Pulmonary artery endothelial cell (primary cell): ENCODE measurements at regions not wholly inside any gene's neighbourhood (a gene's known extent, or its start where the extent isn't known, plus 50 kb on each side); places are given as distances from the start of the nearest gene placed in this dataset.

Source experiments
- DNase-seq: peaks from one replicate; pipeline ENCODE4 v3.0.0-alpha.2; 2011; ENCODE audit warnings: low read depth, low spot score

DNA sequence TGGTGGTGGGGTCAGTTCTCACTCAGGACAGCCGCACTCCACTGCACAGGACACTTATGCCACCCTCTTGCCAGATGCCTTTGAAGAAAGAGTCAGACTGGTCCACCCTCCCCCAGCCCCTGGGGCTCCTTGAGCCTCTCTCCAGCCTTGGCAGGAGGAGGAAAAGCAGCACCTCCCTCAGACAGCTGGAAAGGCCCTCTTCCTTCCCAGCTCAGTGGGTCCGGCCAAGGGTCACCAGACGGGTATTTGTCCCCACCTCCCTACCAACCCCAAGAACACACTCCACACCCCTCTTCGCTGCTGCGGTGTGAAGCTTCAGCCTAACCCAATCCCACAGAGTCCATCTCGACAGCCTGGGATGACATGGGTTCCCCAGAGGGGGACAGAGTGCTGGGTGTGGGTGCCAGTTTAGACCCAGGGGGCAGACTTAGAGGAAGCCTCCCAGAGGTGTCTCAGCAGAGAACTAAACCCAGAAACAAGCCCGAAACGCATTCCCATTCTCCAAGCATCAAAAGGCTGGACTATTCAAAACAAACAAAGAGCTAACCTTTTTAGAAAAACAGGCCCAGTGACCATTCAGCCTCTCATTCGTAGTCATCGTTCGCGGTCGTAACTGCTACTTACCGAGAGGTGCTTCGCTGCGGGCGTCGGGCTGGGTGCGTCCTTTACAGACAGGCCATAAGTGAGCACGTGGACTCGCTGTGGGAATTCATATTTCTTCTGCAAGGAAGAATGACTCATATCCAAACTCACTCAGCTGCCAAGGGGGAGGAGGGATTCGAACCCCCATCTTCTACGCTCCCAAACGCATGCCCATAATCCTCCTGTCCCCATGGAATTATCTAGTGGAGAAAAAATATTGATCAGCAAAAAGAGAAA lies 57.5 kb upstream of the ANO1 start:
- DNase-seq, result no peak

DNA sequence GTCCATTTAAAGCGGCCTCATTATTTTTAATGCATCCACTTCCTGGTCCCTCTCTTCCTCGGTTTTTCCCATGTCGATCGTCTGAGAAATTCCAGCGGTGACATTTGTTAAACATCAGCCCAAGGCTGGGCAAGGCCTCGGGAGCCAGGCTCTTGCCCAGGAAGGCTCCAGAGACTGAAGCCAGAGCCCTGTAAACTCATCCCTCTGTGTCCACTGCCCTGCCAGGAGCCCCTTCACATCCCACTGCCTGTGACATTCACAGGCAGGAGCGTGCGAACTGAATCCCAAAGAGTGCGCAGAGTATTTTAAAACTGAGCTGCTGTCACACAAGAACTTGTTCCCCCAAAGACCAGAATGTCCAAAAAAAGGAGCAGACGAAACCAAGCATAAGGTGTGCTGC lies 56.5 kb upstream of the ANO1 start:
- DNase-seq, result no peak

DNA sequence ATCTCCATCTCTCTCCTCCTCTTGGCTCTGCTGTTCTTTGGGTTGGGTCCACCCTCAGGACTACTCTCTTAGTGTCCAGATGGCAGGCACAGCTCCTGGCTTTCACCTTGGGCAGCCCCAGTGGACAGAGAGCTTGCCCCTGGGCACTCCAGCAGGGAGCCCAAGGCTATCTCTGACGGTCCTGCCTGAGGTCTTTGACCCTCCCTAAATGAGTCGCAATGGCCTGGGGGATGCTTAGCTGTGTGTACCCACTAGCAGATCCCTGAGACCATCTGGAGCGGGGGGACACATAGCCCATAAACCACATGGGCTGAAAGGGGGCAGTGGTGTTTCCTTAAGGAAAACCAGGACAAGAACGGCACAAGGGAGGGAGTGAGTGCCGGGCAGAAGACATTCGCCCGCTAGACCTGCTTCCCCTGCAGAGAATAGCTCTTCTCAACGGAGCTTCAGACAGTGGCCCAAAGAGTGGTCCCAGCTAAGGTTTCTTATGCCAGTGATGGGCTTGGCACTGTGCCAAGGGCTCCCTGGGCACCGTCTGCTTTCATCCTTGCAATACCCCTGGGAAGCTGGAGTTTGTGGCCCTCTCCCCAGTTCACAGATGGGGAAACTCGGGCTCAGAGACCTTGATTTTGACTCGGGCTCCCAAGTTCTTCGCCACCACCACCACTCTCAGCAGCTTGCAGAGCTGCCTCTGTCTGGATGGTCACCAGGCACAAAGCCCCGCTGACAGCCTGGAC lies 53.9 kb upstream of the ANO1 start:
- no peak for DNase-seq

DNA sequence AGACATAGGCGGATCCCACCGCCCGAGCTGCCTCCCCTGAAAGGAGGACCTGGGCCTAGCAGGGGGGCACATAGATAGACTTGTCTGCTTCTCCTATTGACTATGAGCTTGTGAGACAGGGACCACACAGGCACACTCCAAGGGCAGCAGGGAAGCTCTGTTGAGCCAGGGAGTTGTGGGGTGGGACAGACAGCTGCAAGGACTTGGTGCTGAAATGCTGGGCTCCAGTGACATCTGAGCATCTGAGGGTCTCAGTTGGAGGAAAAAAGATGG lies 53.4 kb upstream of the ANO1 start:
- no peak for DNase-seq

DNA sequence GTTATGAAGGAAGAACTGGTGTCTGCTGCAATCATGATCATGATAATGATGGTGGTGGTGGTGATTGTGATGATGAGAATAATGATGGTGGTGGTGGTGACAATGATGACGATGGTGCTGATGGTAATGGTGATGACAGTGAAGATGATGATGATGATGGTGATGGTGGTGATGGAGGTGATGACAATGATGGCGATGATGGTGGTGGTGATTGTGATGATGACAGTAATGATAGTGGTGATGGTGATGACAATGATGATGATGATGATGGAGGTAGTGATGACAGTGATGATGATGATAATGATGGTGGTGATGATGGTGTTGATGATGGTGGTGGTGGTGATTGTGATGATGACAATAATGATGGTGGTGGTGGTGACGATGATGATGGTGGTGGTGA lies 52.8 kb upstream of the ANO1 start:
- no peak for DNase-seq

DNA sequence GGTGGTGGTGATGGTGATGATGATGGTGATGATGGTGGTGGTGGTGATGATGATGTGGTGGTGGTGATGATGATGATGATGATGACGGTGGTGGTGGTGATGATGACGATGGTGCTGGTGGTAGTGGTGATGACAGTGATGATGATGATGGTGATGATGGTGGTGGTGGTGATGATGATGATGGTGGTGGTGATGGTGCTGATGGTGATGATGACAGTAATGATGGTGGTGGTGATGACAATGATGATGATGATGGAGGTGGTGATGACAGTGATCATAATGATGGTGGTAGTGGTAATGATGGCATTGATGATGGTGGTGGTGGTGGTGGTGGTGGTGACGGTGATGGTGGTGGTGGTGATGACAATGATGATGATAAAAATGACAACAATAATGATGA lies 52.1 kb upstream of the ANO1 start:
- DNase-seq, result no peak

DNA sequence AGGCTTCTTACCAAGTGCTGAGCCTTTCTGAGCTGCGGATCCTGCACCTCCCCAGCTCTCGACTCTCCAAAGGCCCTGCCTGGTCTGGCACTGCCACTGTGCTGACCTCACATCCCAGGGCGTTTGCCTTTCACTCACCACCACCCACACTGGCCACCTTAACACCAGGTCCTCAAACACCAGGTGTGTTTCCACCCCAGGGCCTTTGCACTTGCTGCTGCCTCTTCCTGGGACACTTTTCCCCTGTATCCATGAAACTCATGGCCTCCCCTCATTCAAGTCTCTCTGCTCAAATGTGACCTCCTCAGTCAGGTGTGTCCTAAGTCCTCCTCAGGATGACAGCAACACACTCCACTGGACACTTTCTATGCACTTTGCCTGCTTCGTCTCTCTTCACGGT lies 51.4 kb upstream of the ANO1 start:
- DNase-seq, result no peak

DNA sequence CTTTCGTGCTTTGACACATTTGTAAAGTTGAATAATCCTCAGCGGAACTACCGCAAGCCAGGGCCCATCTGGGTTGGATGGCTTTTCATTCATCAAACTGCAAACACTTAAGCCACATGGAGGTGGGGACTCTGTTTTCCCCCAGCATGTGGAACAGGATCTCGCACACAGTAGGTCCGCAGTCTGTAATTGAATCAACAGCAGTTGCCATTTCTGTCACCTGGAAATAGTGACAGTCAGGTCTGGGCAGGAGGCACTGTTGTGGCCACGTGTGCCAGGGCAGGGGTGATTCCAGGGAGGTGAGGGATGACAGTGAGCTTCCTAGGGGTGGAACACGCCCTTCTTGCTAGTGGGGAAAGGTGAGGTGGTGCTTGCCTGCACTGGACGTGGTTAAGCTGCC lies 50.7 kb upstream of the ANO1 start:
- no peak for DNase-seq

DNA sequence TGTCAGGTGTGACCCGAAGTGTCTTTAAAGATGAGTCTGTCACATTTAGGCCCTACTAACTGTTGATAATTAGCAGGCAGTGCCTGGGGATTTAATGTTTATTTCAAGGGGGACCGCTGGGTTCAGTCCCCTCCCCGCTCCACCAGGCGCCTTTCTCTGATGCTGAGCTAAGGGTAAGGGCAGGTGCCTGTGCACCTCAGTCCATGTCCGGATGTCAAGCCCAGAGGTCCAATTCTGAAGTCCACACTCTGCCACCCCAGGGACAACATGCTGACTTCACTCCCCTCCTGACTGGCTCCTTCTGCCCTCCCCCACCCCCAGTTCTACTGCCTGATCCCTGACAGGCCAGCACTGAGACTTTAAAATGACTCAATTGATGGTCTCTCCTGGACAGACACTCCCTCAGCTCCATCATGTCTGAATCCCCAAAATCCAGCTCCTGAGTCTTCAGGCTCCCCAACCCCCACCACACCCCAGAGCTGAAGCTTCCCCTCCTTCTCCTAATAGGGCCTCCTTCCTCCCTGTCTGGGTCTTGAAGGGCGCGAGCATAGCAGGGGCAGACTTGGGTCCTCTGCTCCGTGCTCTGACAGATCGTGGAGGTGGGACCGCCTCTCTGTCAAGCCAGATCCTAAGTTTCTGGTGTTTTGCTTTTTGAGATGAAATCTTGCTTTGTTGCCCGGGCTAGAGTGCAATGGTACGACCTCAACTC lies 49.8 kb upstream of the ANO1 start:
- no peak for DNase-seq
